Panc1 (cell line): ENCODE measurements at regions not wholly inside any gene's neighbourhood (a gene's known extent, or its start where the extent isn't known, plus 50 kb on each side); places are given as distances from the start of the nearest gene placed in this dataset.

Experiments used
- CTCF ChIP-seq: fragments of 450-650 bp; IDR thresholded peaks from 2 replicates; pipeline ENCODE4 v1.5.1; 2017; ENCODE audit warnings: mild to moderate bottlenecking
- REST ChIP-seq, 2 experiments: IDR thresholded peaks; 2 replicates each; pipeline ENCODE4 v1.6.1; 2011 to 2012; ENCODE audit warnings: low read depth in 2 of 2, control low read depth in 1 of 2, low read length in 1 of 2, mild to moderate bottlenecking in 1 of 2, moderate library complexity in 1 of 2; ENCODE audit not compliant: insufficient read depth in 1 of 2

GRCh38 chr19:31641591-31641990 is 292.4 kb upstream of the TSHZ3 start:
- no peak for TF ChIP-seq CTCF
- no peak for TF ChIP-seq REST (IDR thresholded peaks at IDR 0.05; ENCODE audit: insufficient read depth in 1 of 2, low read depth in 2 of 2, low read length in 1 of 2)
